CD4-positive, alpha-beta T cell treated with Interleukin-1 beta for 1 hour (primary cell): ENCODE measurements at regions not wholly inside any gene's neighbourhood (a gene's known extent, or its start where the extent isn't known, plus 50 kb on each side); places are given as distances from the start of the nearest gene placed in this dataset.
"Not testable (repeated sequence)": the region's sequence is repeated elsewhere in the genome, so short reads cannot be mapped to it uniquely, and the experiment has no call there.

Source experiments
- DNase-seq, 2 donors: peaks; one replicate each; pipeline ENCODE4 v3.0.0-alpha.2; 2020 to 2022

GRCh38 chr6:150741633-150742200 lies 123.8 kb upstream of the MTHFD1L start:
- peak; percentile 22 to 27 for DNase-seq

- DNase-seq = no peak
Observed at GRCh38 chr6:150744522-150745260, 120.8 kb upstream of the MTHFD1L start.

GRCh38 chr6:150745896-150746295 lies 119.6 kb upstream of the MTHFD1L start:
- DNase-seq = no peak

GRCh38 chr6:150747155-150747554 lies 118.3 kb upstream of the MTHFD1L start:
- no peak for DNase-seq

GRCh38 chr6:150749091-150749670 lies 116.3 kb upstream of the MTHFD1L start:
- DNase-seq = no peak

- no peak for DNase-seq
Observed at GRCh38 chr6:150751296-150751695, 114.2 kb upstream of the MTHFD1L start.

- DNase-seq = no peak
Observed at GRCh38 chr6:150752409-150752808, 113.1 kb upstream of the MTHFD1L start.

- no peak for DNase-seq
Observed at GRCh38 chr6:150753371-150754064, 112.0 kb upstream of the MTHFD1L start.

GRCh38 chr6:150755042-150755441 lies 110.5 kb upstream of the MTHFD1L start:
- DNase-seq = no peak

- DNase-seq = no peak
Observed at GRCh38 chr6:150755524-150755923, 110.0 kb upstream of the MTHFD1L start.

- DNase-seq = no peak
Observed at GRCh38 chr6:150756173-150756572, 109.3 kb upstream of the MTHFD1L start.

- not testable (repeated sequence) for DNase-seq
Observed at GRCh38 chr6:150757807-150758206, 107.7 kb upstream of the MTHFD1L start.

- no peak for DNase-seq
Observed at GRCh38 chr6:150759483-150759882, 106.0 kb upstream of the MTHFD1L start.

GRCh38 chr6:150761771-150762170 lies 103.7 kb upstream of the MTHFD1L start:
- no peak for DNase-seq

- DNase-seq = no peak
Observed at GRCh38 chr6:150764334-150765066, 101.0 kb upstream of the MTHFD1L start.

GRCh38 chr6:150765067-150765764 lies 100.3 kb upstream of the MTHFD1L start:
- peak in 1 of 2 donors; percentile 15 for DNase-seq

GRCh38 chr6:150766201-150766997 lies 99.1 kb upstream of the MTHFD1L start:
- no peak for DNase-seq

- DNase-seq = no peak
Observed at GRCh38 chr6:150767161-150767560, 98.3 kb upstream of the MTHFD1L start.

- no peak for DNase-seq
Observed at GRCh38 chr6:150767571-150768018, 97.9 kb upstream of the MTHFD1L start.

- no peak for DNase-seq
Observed at GRCh38 chr6:150770637-150771036, 94.9 kb upstream of the MTHFD1L start.

- DNase-seq = no peak
Observed at GRCh38 chr6:150773969-150774368, 91.5 kb upstream of the MTHFD1L start.
